Hindlimb muscle (tissue), 1 donor: ENCODE measurements at regions not wholly inside any gene's neighbourhood (a gene's known extent, or its start where the extent isn't known, plus 50 kb on each side); places are given as distances from the start of the nearest gene placed in this dataset.

Experiments
- DNase-seq: peaks from one replicate; pipeline ENCODE4 v3.0.0-alpha.2; 2013

DNA sequence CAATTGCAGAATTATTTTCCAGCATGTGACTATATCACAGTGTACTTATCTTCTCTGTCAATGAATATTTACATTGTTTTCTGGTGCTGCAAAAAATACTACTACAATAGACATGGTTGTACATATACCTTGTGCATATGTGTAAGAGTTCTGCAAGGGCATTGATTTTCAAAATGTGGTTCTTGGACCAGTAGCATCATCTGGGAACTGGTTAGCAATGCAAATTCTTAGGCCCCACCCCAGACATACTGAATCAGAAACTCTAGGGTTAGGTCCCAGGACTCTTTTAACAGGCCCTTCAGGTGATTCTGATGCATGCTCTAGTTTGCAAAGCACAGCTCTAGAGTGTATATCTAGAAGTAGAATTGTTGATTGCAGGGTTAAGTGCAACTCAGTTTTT is 292.3 kb downstream of the ZNF621 start:
- no peak for DNase-seq

DNA sequence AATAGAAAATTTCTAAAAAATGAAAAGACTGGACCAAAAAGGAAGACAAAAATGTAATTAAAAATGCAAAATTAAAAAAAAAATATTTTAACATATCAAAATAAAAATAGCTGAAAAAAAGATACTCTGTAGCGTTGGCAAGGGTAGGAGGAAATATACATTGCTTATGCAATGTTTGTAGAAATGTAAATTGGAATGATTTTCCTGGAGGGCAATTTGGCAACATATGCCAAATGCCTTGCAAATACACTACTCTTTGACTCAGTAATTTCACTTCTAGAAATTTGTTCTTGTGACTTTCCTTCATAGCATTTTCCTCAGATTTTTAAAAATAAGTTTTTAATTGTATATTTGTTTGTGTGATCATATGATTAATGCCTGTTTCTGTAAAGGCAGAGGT is 296.6 kb downstream of the ZNF621 start:
- no peak for DNase-seq

DNA sequence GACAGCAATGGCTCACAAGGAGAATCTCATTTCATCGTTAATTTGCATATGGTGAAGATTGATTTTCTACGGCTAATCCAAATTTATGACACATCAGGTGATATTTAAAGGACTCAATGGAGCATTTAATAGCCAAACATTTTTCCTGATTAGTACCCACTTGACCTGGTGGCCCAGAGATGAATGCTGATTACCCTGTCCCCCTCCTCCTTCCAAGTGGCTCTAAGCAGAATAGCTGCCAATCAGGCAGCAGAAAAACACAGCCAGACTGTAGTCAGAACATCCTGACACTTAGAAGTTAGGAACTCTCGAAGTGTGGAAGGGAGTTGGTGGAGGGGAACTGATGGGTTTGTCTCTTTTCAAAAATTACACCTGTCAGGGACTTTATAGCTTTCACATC is 302.5 kb downstream of the ZNF621 start:
- DNase-seq: no peak

DNA sequence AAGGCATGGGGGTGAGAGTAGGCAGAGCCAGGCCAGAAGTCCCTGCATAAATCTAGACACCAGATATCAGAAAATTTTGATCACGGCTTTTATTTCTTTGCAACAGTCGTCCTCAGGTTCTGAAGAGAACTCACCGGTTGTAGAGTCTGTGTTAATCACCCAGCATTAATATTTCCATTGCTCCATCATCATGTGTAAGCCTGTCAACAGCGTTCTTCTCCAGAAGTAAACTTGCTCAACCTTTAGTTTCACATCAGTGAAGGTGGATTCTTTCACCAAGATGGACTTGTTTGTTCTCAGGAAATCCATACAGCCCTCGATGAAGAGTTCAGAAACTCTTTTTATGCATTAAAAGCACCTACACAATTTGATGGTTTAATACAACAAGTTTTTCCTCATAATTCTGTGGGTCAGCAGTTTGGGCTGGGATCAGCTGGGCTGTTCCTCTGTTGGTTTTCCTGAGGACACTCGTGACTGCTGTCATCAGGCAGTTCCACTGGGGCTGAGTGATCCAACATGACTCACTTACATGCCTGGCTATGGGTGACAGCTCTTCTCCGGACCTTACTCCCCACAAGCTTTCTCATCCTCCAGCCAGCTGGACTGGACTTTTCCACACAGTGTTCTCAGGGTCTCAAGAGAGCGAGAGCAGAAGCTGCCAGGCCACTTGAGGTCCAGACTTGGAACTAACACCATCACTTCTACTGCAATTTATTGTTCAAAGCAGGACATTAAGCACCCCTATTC is 303.4 kb downstream of the ZNF621 start:
- DNase-seq: no peak

DNA sequence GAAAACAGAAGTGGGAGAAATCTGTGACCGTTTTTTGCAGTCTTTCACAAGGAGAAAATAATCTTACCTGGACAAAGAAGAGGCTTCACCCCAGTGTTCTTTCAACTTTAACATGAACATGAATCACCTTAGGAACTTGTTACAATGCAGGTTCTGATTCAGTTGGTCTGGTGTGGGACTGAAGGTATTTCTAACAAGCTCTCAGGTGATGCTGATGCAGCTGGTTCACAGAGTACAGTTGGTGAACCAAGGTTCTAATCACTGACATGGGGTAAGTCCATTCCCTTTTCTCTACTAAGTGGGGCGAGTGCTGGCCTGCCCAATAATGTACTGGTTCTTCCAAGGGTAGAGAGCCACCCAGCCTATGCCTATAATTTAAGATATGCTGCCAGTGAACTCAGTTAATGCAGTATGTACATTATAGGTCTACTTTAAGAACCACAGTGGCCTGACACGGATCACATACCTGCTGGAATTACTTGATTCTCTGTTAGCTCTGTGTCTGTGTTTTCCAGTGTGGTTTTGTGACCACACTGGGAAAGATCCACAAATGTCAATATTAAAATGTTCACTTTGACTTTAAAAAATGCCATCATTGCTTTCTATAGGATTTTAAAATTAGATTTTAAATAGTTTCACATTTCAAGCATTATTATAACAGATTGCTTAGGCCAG is 304.1 kb downstream of the ZNF621 start:
- DNase-seq: no peak

DNA sequence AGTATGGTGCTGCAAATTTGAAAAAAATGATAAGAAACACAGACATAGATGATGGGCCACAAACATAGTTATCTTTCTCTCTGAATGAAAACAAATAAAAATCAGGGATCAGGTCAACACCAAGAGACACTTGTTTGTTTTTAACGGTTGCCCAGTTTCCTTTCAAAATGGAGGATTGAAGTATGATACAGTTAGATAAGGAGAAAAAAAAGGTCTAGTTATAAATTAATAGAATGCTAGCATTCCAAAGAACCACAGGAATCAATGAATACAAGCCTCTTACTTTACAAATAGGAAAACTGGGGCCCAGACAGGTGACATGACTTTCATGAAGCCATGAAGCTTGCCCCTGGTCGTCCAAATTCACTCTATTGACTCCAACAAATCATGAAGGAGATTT is 305.1 kb downstream of the ZNF621 start:
- DNase-seq: no peak

DNA sequence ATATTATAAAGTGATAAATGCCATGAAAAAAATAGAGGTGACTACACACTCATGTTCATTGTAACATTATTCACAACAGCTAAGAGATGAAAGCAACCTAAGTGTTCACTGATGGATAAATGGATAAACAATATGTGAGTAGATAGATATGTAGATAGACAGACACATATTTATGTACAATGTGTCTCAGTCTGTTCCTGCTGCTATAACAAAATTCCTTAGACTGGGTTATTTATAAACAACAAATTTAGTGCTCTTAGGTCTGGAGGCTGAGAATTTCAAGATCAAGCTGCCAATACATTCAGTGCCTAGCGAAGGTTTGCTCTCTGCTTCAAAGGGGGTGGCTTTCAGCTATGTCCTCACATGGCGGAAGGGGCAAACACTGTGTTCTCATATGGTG is 312.5 kb downstream of the ZNF621 start:
- DNase-seq: no peak

DNA sequence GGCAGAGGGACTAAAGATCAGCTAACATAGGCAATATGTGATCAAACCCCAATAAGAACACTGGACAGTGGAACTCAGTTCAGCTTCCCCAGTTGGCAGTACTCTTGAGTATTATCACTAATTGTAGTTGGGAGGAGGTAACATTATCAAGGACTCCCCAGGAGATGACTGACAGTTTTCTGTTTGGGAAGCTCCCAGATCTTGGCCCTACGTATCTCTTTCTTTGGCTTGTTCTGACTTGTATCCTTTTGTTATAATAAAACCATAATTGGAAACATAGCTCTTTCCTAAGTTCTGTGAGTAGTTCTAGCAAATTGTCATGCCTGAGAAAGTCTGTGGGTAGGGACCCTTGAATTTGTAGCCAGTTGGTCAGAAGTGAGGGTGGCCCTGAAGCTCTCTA is 316.4 kb downstream of the ZNF621 start:
- no peak for DNase-seq

DNA sequence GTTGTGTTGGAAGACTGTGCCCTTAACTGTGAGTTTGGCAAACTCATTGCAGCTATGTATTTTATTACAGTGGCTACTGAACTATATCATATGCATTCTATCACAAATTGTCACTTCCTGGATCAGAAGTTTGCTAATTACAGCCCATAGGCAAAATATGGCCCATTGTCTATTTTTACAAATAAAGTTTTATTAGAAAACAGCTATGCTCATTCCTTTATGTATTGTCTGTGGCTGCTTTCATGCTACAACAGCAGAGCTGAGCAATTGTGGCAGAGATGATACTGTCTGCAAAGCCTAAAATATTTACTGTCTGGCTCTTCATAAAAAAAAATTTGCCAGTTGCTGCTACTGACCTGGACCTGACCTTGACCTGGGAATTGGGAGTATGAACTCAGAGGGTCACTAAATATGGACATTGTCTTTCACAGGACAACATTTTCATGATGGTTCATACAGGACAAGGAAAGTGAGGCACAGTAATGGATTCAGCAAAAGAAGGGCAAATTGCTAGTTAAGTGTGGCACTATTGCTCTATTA is 316.9 kb downstream of the ZNF621 start:
- DNase-seq: no peak

DNA sequence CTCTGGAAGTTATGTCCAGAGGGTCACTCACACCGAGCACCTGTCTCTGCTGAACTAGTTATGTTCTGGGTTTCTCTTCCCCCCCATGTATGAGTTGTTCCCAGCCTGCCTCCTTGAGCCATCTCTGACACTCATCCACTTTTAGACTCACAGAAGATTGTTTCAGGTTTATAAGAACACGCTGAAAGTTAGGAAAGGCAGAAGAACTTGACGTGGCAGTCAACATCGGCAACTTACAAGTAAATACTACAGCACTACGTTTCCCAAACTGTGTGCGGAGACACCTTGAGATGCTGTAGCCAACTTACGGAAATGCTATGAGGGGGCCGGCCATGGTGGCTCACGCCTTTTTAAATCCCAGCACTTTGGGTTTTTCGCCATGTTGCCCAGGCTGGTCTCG is 318.0 kb downstream of the ZNF621 start:
- DNase-seq: no peak

DNA sequence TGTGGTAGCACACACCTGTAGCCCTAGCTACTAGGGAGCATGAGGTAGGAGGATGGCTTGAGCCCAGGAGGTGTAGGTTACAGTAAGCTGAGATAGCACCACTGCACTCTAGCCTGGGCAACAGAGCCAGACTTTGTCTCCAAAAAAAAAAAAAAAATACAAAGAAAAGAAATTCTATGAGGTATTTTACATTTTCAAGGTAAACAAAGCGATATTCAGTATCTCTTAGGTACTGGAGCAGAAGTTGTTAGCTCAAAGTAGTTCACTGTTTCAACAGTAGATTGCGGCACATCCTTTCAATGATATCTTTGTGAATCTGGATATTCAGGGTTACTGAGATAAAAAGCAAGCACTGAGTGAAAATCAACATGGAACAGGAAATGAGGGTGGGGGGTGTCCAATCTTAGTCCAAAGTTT is 318.5 kb downstream of the ZNF621 start:
- DNase-seq: no peak

DNA sequence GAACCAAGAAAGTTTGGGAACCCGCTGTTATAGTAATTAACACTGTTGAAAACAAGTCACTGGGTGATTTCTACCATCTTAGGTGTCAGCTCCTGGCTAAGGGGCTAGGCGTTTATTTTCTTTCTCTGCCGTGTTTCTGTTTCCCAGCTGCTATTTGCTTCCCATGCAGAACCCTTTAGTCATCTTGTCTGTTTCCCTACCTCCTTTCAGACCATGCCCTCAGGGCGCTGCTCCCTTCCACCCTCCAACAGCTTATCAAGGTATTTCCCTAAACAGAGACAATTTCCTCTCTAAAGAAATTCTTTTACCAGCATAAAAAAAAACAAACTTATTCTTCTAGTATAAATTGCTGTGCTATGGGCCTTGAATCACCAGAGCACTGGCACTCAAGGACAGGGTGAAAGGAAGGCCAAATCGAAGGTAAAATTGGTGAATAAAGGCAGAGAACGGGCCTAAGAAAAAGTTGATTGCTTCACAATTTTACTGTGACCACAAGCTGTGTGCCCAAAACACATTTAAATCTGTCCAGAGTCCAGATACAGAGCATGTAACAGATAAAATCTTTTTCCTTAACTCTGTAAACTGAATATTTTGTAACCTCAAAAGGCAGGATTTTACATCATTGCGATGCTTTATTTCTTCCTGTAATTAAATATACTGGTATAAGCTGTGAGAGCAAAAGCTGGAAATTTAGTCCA is 319.2 kb downstream of the ZNF621 start:
- no peak for DNase-seq

DNA sequence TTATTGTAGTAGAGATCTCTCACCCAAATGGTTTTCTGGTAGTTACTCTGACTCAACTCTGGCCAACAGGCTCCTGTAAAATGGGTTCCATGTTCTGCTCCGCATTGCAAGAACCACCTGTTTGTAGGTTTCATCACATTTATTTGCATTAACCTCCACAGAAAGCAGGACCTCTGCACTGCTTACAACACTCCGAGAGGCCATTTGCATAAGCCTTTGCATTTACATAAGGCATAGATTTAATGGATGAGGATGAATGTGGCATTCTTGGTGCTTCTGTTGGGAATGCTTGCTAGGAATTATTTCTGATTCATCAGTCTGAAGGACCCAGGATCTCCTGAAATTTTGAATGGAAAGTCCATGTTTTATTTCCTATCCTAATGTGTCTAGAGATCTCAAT is 320.1 kb downstream of the ZNF621 start:
- DNase-seq: no peak

DNA sequence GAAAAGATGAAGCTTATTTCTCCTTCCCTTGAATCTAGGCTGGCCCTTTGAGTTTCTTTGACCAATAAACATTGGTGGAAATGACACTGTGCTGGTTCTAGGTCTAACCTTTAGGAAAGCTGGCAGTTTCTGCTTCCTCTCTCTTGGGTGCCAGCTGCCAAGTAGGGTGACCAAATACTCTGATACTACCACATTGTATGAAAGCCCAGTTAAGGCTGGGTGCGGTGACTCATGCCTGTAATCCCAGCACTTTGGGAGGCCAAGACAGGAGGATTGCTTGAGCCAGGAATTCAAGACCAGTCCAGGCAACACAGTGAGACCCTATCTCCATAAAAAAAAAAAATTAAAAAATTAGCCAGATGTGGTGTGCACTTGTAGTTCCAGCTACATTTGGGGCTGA is 320.7 kb downstream of the ZNF621 start:
- no peak for DNase-seq

DNA sequence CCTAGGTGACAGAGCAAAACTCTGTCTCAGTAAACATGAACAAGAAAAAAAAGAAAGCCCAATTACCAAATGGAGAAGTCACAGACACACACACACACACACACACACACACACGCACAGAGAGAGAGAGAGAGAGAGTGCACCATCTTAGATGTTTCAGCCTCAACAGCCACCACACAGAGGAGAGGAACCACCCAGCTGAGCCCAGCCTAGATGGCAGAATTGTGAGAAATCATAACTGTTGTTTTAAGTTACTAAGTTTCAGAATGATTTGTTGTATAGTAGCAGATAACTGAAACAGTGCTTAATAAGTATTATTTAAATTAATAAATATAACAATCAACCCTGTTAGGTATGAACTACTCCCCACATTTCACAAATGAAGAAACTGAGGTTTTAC is 321.2 kb downstream of the ZNF621 start:
- no peak for DNase-seq

DNA sequence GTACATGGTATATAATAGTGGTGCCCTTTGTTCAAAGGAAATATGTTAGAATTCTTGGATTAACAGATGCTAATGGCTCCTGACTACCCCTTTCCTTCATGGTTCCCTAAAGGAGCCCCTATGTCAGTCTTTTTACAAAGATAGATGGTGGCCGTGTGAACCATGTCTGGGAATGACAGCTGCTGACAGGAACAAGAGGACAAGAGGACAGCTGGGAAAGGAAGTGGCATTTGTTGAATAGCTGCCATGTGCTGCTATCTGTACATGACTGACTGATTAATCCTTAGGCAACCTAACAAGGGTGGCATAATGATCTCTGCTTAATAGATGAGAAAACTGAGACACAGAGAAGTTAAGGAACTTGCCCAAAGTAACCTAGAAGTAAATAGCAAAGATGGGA is 321.7 kb downstream of the ZNF621 start:
- no peak for DNase-seq

DNA sequence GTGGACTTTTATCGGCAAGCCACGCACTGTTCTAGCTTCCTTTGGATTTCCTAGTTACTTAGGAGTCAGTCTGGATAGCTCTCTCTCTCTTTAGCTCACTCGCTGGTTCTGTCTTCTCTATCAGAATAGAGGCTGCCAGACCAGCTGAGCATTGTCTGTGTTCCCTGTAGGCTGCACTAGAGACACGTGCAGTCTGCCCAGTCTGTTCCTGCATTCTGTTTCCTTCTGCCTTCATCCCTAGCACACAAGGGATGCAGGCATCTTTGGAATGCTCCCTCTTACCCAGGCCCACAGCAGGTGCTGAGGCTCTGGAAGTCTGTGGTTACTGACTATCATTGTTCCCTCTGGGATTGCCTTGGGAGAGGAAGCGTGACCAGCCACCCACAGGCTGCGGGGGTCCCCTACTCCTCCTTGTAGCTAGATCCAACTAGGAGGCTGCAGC is 322.8 kb downstream of the ZNF621 start:
- peak; percentile 48 for DNase-seq

DNA sequence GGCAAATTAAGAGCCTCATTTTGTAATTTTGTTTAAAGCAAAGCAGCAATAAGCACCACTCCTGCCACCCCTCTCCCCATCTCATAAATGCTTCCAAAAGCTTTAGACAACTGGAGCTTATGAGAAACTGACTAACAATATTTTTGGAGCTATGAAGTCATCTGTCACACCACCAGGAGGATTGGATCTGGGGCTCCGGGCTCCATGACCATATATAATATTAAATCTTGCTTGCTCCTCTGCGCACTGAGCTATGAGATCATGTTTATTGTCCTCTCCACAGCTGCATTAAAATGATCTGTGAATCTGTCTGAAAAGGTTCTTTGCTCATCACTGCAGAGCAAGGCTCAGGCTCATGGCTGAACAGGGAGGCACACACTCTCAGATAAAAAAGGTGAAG is 323.7 kb downstream of the ZNF621 start:
- peak; percentile 24 for DNase-seq

DNA sequence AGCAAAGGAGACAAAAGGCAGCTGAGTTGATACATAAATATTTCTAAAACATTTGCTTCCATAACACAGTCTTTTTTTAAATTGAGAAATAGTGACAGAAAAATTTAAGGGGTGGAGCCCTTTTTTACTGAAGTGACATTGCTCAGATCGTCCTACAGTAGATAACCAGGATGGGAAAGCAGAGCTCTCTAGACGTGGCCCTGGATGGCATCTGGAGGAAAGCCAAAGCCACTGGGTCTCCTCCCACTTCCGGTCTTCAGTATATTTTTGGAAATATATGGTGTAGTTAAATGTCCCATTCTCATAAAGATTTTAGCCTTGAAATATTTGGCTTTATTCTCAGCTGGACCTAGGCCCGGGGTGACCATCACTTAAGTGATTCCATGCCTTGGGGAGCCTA is 326.1 kb downstream of the ZNF621 start:
- DNase-seq: no peak

DNA sequence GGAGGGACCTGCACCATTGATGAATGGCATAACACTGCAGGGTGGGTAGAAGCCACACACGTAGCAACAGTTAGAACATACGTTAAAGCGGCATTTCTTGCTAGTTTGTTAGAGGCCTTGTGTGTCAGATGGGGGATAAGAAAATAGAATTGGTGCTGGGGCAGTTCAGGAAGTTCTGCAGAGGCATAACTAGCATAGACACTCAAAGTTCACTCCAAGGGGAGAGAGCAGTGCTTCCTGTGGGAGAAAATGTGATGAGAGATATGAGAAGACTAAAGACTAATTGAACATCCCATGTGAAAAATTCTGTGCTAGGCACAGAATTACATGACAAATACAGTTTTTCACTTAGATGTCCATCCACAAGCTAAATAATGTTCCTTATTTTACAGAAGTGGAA is 327.1 kb downstream of the ZNF621 start:
- no peak for DNase-seq

DNA sequence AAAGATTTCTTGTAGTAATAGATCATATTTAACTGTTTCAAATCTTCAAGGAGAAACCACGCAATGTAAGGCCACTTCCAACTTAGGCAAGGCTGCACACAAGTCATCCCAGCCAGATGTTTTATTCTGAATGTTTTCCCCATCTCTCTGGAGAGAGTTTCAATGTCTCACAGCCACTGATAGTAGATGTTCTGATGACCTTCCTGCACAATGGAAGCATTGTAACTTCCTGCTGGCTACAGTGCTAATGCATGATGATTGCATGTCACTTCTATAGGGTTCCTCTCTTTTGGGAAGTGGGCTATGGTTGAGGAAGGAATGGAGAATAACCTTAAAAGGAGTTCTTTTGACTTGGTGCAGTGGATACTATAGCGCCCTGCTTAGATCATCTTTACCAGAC is 328.0 kb downstream of the ZNF621 start:
- no peak for DNase-seq

DNA sequence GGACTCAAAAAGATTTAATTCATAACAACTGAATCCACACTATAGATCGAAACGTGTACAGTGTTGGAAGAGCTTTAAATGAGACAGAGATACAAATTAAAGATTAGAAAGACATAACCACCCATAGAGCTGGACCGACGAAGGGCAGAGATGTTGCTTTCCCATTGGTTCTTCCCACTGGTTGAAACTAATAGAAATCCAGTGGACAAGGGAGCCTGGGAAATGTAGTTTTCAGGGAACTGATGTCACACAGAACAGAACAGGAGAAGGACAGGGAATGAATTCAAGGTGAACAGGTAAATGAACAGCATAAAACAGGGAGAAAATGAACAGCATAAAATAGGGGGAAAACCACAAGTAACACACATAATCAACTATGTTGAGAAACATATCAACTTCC is 328.7 kb downstream of the ZNF621 start:
- no peak for DNase-seq

DNA sequence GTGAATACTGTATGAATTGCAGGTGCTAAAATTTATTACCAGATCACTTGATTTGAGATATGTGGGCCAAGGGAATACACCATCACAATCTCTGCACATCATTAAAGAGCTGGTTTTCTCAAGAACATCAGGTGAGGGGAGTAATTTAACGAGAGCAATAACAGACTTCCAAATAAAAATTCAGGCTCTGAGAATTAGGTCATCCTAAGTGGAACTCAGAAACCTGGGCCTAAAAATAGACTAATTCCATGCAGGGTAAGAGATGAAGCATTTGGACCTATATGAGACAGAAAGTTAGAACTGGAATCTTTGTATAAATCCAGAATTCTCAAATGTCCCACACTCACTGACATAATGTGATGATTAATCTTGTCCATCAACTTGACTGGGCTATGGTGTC is 331.1 kb downstream of the ZNF621 start:
- no peak for DNase-seq
